ENCODE measurements at regions not wholly inside any gene's neighbourhood (a gene's known extent, or its start where the extent isn't known, plus 50 kb on each side); places are given as distances from the start of the nearest gene placed in this dataset.

- Histone ChIP-seq H3K9me3 (ENCODE audit: insufficient read depth, low read depth, low read length) (no peaks in the 10 kb centered on the region), H3K27ac (ENCODE audit: low read length) (no peak overlapping the region), H3K4me1 (ENCODE audit: insufficient read depth, low read length) (no peaks in the 10 kb centered on the region), H3K9ac (ENCODE audit: low read depth, low read length) (no peak overlapping the region), H3K4me3 (ENCODE audit: low read length) (no peak overlapping the region), H3K36me3 (ENCODE audit: insufficient read depth, low read depth, low read length) (no peaks in the 10 kb centered on the region), H3K27me3 (ENCODE audit: insufficient read depth, low read length) (no peaks in the 10 kb centered on the region)
Observed at GRCh38 chr6:4698901-4699659, 77.1 kb upstream of the CDYL start.

GRCh38 chr6:4693173-4693970 is 82.8 kb upstream of the CDYL start:
- Histone ChIP-seq H3K27me3 (ENCODE audit: insufficient read depth, low read length) (no peaks in the 10 kb centered on the region), H3K4me1 (ENCODE audit: insufficient read depth, low read length) (no peaks in the 10 kb centered on the region), H3K27ac (ENCODE audit: low read length) (no peak overlapping the region), H3K36me3 (ENCODE audit: insufficient read depth, low read depth, low read length) (no peaks in the 10 kb centered on the region), H3K9ac (ENCODE audit: low read depth, low read length) (no peak overlapping the region), H3K9me3 (ENCODE audit: insufficient read depth, low read depth, low read length) (no peaks in the 10 kb centered on the region), H3K4me3 (ENCODE audit: low read length) (no peak overlapping the region)

- Histone ChIP-seq H3K27me3 (ENCODE audit: insufficient read depth, low read length) (no peaks in the 10 kb centered on the region), H3K9me3 (ENCODE audit: insufficient read depth, low read depth, low read length) (no peaks in the 10 kb centered on the region), H3K9ac (ENCODE audit: low read depth, low read length) (no peak overlapping the region), H3K4me1 (ENCODE audit: insufficient read depth, low read length) (no peaks in the 10 kb centered on the region), H3K27ac (ENCODE audit: low read length) (no peak overlapping the region), H3K36me3 (ENCODE audit: insufficient read depth, low read depth, low read length) (no peaks in the 10 kb centered on the region), H3K4me3 (ENCODE audit: low read length) (no peak overlapping the region)
Observed at GRCh38 chr6:4692664-4693063, 83.5 kb upstream of the CDYL start.

- no peaks in the 10 kb centered on the region; the same call in 1 of the 2 replicates for H3K4me1 ChIP-seq (ENCODE audit: insufficient read depth, low read length)
- H3K9me3 ChIP-seq (ENCODE audit: insufficient read depth, low read depth, low read length): no peaks in the 10 kb centered on the region
- H3K36me3 ChIP-seq (ENCODE audit: insufficient read depth, low read depth, low read length): no peaks in the 10 kb centered on the region
- no peak overlapping the region for H3K27ac ChIP-seq (ENCODE audit: low read length)
- H3K9ac ChIP-seq (ENCODE audit: low read depth, low read length): no peak overlapping the region
- no peak overlapping the region for H3K4me3 ChIP-seq (ENCODE audit: low read length)
- no peaks in the 10 kb centered on the region for H3K27me3 ChIP-seq (ENCODE audit: insufficient read depth, low read length)
Observed at GRCh38 chr6:4687989-4688947, 87.9 kb upstream of the CDYL start.

DNA sequence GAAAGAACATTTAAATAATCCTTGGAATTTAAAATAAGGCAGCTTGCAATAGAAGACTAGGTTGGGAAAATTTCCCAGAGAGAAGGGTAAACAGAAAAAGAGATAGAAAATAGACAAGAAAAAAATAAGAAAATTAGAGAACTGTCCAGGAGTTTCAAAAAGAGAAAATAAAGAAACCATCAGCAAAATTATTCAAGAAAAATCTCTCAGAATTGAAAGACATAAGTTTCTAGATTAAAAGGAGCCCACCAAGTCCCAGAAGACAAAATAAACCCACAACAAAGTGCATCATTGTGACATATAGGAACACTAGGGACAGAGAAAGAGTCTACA is 88.6 kb upstream of the CDYL start:
- H3K4me3 ChIP-seq (ENCODE audit: low read length): no peak overlapping the region
- no peak overlapping the region for H3K9ac ChIP-seq (ENCODE audit: low read depth, low read length)
- H3K4me1 ChIP-seq (ENCODE audit: insufficient read depth, low read length): no peaks in the 10 kb centered on the region; the same call in 1 of the 2 replicates
- H3K9me3 ChIP-seq (ENCODE audit: insufficient read depth, low read depth, low read length): no peaks in the 10 kb centered on the region
- no peaks in the 10 kb centered on the region for H3K36me3 ChIP-seq (ENCODE audit: insufficient read depth, low read depth, low read length)
- no peaks in the 10 kb centered on the region for H3K27me3 ChIP-seq (ENCODE audit: insufficient read depth, low read length)
- H3K27ac ChIP-seq (ENCODE audit: low read length): no peak overlapping the region

DNA sequence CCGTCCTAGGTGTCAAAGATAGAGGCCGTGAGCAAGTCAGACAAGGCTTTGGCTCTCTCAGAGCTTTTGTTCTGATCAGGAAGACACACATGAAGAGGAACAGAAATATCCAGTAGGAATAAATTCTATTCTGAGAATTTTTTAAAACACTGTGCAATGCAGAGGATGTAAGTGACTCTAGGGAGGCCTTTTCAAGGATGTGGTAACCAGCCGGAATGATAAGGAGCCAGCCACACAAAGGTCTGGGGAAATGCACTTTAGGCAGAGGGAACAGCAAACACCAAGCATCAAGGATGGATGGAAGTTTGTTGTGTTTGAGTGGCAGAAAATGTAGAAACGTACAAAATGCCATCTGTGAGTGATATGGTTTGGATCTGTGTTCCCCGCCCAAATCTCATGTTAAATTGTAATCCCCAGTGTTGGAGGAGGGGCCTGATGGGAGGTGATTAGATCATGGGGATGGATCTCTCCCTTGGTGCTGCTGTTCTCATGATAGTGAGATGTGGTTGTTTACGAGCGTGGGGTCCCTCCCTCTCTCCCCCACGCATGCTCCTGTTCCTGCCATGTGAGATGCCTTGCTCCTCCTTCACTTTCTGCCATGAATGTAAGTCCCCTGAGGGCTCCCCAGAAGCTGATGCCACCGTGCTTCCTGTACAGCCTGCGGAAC is 93.6 kb upstream of the CDYL start:
- Histone ChIP-seq H3K4me3 (ENCODE audit: low read length) (no peak overlapping the region), H3K4me1 (ENCODE audit: insufficient read depth, low read length) (no peaks in the 10 kb centered on the region; the same call in 1 of the 2 replicates), H3K36me3 (ENCODE audit: insufficient read depth, low read depth, low read length) (no peaks in the 10 kb centered on the region), H3K9ac (ENCODE audit: low read depth, low read length) (no peak overlapping the region), H3K27ac (ENCODE audit: low read length) (no peak overlapping the region), H3K9me3 (ENCODE audit: insufficient read depth, low read depth, low read length) (no peaks in the 10 kb centered on the region), H3K27me3 (ENCODE audit: insufficient read depth, low read length) (no peaks in the 10 kb centered on the region)

DNA sequence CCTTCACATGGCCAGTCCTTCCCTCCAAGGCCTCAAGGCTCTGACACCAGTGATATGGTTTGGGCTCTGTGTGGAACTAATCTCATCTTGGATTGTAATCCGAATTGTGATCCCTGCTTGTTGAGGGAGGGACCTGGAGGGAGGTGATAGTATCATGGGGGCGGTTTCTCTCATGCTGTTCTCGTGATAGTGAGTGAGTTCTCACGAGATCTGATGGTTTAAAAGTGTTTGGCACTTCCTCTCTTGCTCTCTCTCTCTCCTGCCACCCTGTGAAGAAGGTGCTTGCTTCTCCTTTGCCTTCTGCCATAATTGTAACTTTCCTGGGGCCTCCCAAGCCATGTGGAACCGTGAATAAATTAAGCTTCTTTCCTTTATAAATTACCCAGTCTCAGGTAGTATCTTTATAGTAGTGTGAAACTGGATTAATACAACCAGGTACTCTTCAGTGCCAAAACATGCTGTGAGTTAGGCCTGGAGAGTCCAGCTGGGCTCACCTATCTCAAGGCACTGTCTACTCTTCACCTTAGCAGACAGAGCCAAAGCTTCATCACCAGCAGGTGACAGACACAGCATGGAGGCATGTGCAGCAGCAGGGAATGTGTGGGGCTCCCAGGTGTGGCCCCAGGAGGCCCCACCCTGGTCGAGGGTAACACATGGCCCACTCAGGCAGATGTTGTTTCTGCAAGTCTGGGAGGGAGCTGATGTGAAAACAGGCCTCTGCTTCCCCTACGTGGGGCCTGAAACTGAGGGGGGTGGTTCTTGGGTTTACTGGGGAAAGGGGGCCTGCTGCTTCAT is 97.5 kb upstream of the CDYL start:
- no peaks in the 10 kb centered on the region for H3K4me1 ChIP-seq (ENCODE audit: insufficient read depth, low read length)
- no peaks in the 10 kb centered on the region for H3K36me3 ChIP-seq (ENCODE audit: insufficient read depth, low read depth, low read length)
- no peaks in the 10 kb centered on the region for H3K27me3 ChIP-seq (ENCODE audit: insufficient read depth, low read length)
- H3K9ac ChIP-seq (ENCODE audit: low read depth, low read length): no peak overlapping the region
- no peak overlapping the region for H3K27ac ChIP-seq (ENCODE audit: low read length)
- H3K9me3 ChIP-seq (ENCODE audit: insufficient read depth, low read depth, low read length): no peaks in the 10 kb centered on the region
- no peak overlapping the region for H3K4me3 ChIP-seq (ENCODE audit: low read length)

DNA sequence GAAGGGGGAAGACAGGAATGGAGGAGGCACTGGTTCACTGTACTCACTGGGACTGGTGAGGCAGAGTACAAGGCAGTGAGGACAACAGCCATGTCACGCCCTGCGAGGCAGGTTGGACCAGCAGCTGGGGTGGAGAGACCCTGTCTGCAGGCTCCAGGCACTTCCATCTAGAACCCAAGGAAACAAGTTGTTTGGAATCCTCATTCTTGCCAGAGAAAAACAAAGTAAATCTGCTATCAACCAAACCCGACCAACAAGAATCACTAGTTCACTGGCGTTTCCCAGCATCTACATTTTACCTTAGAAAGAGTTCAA is 98.5 kb upstream of the CDYL start:
- H3K27ac ChIP-seq (ENCODE audit: low read length): no peak overlapping the region
- no peaks in the 10 kb centered on the region for H3K9me3 ChIP-seq (ENCODE audit: insufficient read depth, low read depth, low read length)
- H3K9ac ChIP-seq (ENCODE audit: low read depth, low read length): no peak overlapping the region
- H3K4me1 ChIP-seq (ENCODE audit: insufficient read depth, low read length): no peaks in the 10 kb centered on the region
- no peaks in the 10 kb centered on the region for H3K36me3 ChIP-seq (ENCODE audit: insufficient read depth, low read depth, low read length)
- H3K4me3 ChIP-seq (ENCODE audit: low read length): no peak overlapping the region
- H3K27me3 ChIP-seq (ENCODE audit: insufficient read depth, low read length): no peaks in the 10 kb centered on the region

- Histone ChIP-seq H3K9me3 (ENCODE audit: insufficient read depth, low read depth, low read length) (no peaks in the 10 kb centered on the region), H3K36me3 (ENCODE audit: insufficient read depth, low read depth, low read length) (no peaks in the 10 kb centered on the region)
Observed at GRCh38 chr6:4677011-4677750, 99.0 kb upstream of the CDYL start.

GRCh38 chr6:4676016-4676415 is 100.2 kb upstream of the CDYL start:
- no peaks in the 10 kb centered on the region for H3K9me3 ChIP-seq (ENCODE audit: insufficient read depth, low read depth, low read length)
- no peak overlapping the region for H3K4me3 ChIP-seq (ENCODE audit: low read length)
- H3K4me1 ChIP-seq (ENCODE audit: insufficient read depth, low read length): no peaks in the 10 kb centered on the region
- H3K36me3 ChIP-seq (ENCODE audit: insufficient read depth, low read depth, low read length): no peaks in the 10 kb centered on the region
- no peak overlapping the region for H3K9ac ChIP-seq (ENCODE audit: low read depth, low read length)
- no peaks in the 10 kb centered on the region for H3K27me3 ChIP-seq (ENCODE audit: insufficient read depth, low read length)
- no peak overlapping the region for H3K27ac ChIP-seq (ENCODE audit: low read length)

More at GRCh38 chr6:4677011-4677750, 99.0 kb upstream of the CDYL start:
- Histone ChIP-seq H3K27ac (ENCODE audit: low read length) (no peak overlapping the region), H3K4me3 (ENCODE audit: low read length) (no peak overlapping the region), H3K27me3 (ENCODE audit: insufficient read depth, low read length) (no peaks in the 10 kb centered on the region), H3K9ac (ENCODE audit: low read depth, low read length) (no peak overlapping the region), H3K4me1 (ENCODE audit: insufficient read depth, low read length) (no peaks in the 10 kb centered on the region)

All from iPS-20b (cell line).